ENCODE measurements at regions not wholly inside any gene's neighbourhood (a gene's known extent, or its start where the extent isn't known, plus 50 kb on each side); places are given as distances from the start of the nearest gene placed in this dataset.

DNA sequence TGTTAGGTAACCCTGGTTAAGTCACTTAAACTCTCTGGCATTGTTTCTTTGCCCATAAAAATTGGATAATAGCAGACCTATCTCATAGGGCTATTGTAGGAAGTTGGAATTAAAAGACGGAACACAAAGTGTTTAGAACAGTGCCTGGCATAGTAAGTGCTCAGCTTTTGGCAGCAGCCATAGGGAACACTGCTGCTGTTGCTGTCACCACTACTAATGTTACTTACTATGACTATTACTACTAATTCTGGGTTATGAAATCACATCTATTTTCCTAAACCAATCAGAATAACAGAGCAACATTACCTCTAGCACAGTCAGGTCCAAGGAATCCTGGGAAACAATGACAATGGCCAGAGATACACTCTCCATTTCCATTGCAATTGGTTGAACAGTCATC is 300.0 kb downstream of the SH2D1A start:
- TF ChIP-seq, protein P1, sequence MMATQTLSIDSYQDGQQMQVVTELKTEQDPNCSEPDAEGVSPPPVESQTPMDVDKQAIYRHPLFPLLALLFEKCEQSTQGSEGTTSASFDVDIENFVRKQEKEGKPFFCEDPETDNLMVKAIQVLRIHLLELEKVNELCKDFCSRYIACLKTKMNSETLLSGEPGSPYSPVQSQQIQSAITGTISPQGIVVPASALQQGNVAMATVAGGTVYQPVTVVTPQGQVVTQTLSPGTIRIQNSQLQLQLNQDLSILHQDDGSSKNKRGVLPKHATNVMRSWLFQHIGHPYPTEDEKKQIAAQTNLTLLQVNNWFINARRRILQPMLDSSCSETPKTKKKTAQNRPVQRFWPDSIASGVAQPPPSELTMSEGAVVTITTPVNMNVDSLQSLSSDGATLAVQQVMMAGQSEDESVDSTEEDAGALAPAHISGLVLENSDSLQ (IDR thresholded peaks at IDR 0.05): no peak
- TF ChIP-seq ESRRA (IDR thresholded peaks at IDR 0.05; ENCODE audit: low read length): no peak
- no peak for TF ChIP-seq CEBPB (IDR thresholded peaks at IDR 0.05; ENCODE audit: borderline replicate concordance in 1 of 2, low read depth in 2 of 2, low read length in 2 of 2)
- no peak for TF ChIP-seq NR2F1 (conservative IDR thresholded peaks at IDR 0.05)
- no peak for TF ChIP-seq FOXM1 (IDR thresholded peaks at IDR 0.05; ENCODE audit: low read depth, low read length)
- no peak for TF ChIP-seq POLR2AphosphoS5 (IDR thresholded peaks at IDR 0.05; ENCODE audit: low read length)
- no peak for TF ChIP-seq POU2F2 (IDR thresholded peaks at IDR 0.05; ENCODE audit: borderline replicate concordance, low read depth, low read length)
- TF ChIP-seq, protein P2, sequence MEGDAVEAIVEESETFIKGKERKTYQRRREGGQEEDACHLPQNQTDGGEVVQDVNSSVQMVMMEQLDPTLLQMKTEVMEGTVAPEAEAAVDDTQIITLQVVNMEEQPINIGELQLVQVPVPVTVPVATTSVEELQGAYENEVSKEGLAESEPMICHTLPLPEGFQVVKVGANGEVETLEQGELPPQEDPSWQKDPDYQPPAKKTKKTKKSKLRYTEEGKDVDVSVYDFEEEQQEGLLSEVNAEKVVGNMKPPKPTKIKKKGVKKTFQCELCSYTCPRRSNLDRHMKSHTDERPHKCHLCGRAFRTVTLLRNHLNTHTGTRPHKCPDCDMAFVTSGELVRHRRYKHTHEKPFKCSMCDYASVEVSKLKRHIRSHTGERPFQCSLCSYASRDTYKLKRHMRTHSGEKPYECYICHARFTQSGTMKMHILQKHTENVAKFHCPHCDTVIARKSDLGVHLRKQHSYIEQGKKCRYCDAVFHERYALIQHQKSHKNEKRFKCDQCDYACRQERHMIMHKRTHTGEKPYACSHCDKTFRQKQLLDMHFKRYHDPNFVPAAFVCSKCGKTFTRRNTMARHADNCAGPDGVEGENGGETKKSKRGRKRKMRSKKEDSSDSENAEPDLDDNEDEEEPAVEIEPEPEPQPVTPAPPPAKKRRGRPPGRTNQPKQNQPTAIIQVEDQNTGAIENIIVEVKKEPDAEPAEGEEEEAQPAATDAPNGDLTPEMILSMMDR (IDR thresholded peaks at IDR 0.05 in 2 of 3, conservative IDR thresholded peaks at IDR 0.05 in 1 of 3; ENCODE audit: control insufficient read depth in 2 of 3, extremely low read depth in 1 of 3, insufficient read depth in 1 of 3, low read depth in 3 of 3, low read length in 3 of 3): no peak
- TF ChIP-seq RAD21 (IDR thresholded peaks at IDR 0.05; ENCODE audit: insufficient read depth, low read depth, low read length): no peak
- TF ChIP-seq, protein P3, sequence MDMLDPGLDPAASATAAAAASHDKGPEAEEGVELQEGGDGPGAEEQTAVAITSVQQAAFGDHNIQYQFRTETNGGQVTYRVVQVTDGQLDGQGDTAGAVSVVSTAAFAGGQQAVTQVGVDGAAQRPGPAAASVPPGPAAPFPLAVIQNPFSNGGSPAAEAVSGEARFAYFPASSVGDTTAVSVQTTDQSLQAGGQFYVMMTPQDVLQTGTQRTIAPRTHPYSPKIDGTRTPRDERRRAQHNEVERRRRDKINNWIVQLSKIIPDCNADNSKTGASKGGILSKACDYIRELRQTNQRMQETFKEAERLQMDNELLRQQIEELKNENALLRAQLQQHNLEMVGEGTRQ (IDR thresholded peaks at IDR 0.05; ENCODE audit: borderline replicate concordance, low read depth, low read length): no peak
- TF ChIP-seq CHD2 (IDR thresholded peaks at IDR 0.05; ENCODE audit: borderline replicate concordance, low read depth, low read length): no peak
- TF ChIP-seq EP300 (IDR thresholded peaks at IDR 0.05; ENCODE audit: borderline replicate concordance in 1 of 2, control insufficient read depth in 1 of 2, low read depth in 2 of 2, low read length in 2 of 2): no peak
- TF ChIP-seq, protein P4, sequence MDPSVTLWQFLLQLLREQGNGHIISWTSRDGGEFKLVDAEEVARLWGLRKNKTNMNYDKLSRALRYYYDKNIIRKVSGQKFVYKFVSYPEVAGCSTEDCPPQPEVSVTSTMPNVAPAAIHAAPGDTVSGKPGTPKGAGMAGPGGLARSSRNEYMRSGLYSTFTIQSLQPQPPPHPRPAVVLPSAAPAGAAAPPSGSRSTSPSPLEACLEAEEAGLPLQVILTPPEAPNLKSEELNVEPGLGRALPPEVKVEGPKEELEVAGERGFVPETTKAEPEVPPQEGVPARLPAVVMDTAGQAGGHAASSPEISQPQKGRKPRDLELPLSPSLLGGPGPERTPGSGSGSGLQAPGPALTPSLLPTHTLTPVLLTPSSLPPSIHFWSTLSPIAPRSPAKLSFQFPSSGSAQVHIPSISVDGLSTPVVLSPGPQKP (IDR thresholded peaks at IDR 0.05; ENCODE audit: low read depth, low read length): no peak
- TF ChIP-seq, protein P5, sequence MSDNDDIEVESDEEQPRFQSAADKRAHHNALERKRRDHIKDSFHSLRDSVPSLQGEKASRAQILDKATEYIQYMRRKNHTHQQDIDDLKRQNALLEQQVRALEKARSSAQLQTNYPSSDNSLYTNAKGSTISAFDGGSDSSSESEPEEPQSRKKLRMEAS (IDR thresholded peaks at IDR 0.05; ENCODE audit: low read depth, low read length): no peak
